Thoracic aorta (tissue), 2 donors: ENCODE measurements at regions not wholly inside any gene's neighbourhood (a gene's known extent, or its start where the extent isn't known, plus 50 kb on each side); places are given as distances from the start of the nearest gene placed in this dataset.

ENCODE experiments used
- ATAC-seq: fragments of 150-250 bp; one replicate; pipeline ENCODE4 v1.8.0; 2017; ENCODE audit warnings: low read depth; ENCODE audit not compliant: insufficient number of reproducible peaks, low FRiP score
- DNase-seq: peaks from one replicate; pipeline ENCODE4 v3.0.0-alpha.2; 2020; ENCODE audit warnings: low spot score
- H3K27ac ChIP-seq, 2 donors: fragments of 200-600 bp; sonication (generic); 1 replicate in 1 of 2; 2 replicates in 1 of 2; pipeline ENCODE4 v1.5.1; 2016; ENCODE audit warnings: mild to moderate bottlenecking in 2 of 2, moderate library complexity in 2 of 2
- H3K27me3 ChIP-seq: fragments of 200-600 bp; sonication (generic); replicated peaks from 2 replicates; pipeline ENCODE4 v1.6.0; 2016; ENCODE audit warnings: mild to moderate bottlenecking; ENCODE audit not compliant: insufficient read depth
- H3K36me3 ChIP-seq: fragments of 200-600 bp; sonication (generic); one replicate; pipeline ENCODE4 v1.5.1; 2016
- H3K4me1 ChIP-seq, 2 donors: fragments of 200-600 bp; sonication (generic); 1 replicate in 1 of 2; 2 replicates in 1 of 2; pipeline versions ENCODE4 v1.5.1 to v1.6.0; 2016; ENCODE audit warnings: low read depth in 2 of 2, mild to moderate bottlenecking in 1 of 2; ENCODE audit not compliant: control insufficient read depth in 1 of 2
- H3K4me3 ChIP-seq: fragments of 200-600 bp; sonication (generic); 2 replicates; pipeline ENCODE4 v1.5.1; 2016; ENCODE audit warnings: mild to moderate bottlenecking
- H3K9me3 ChIP-seq: fragments of 200-600 bp; sonication (generic); 2 replicates; pipeline ENCODE4 v1.5.1; 2016
- CTCF ChIP-seq: fragments of 200-600 bp; sonication (generic); IDR thresholded peaks from one replicate; pipeline ENCODE4 v1.5.1; 2019; ENCODE audit warnings: antibody characterized with exemption

GRCh38 chr3:71850654-71851053 lies 65.7 kb upstream of the PROK2 start:
- Histone ChIP-seq H3K27me3 (no peaks in the 10 kb centered on the region), H3K27ac (no peak overlapping the region), H3K4me3 (no peak overlapping the region), H3K9me3 (no peaks in the 10 kb centered on the region), H3K4me1 (no peaks in the 10 kb centered on the region), H3K36me3 (no peaks in the 10 kb centered on the region)
- DNase-seq (no peak), ATAC-seq (no peak)
- no peak for TF ChIP-seq CTCF

- no peak for TF ChIP-seq CTCF
- H3K36me3 ChIP-seq: no peaks in the 10 kb centered on the region
Measured at GRCh38 chr3:71849681-71850080, 64.7 kb upstream of the PROK2 start.

GRCh38 chr3:71847794-71848193 lies 62.8 kb upstream of the PROK2 start:
- no peak for TF ChIP-seq CTCF
- Histone ChIP-seq H3K36me3 (no peaks in the 10 kb centered on the region), H3K4me3 (no peak overlapping the region), H3K4me1 (no peaks in the 10 kb centered on the region), H3K27me3 (no peaks in the 10 kb centered on the region), H3K9me3 (no peaks in the 10 kb centered on the region), H3K27ac (no peak overlapping the region)
- no peak for DNase-seq
- no peak for ATAC-seq

More at GRCh38 chr3:71849681-71850080, 64.7 kb upstream of the PROK2 start:
- no peak overlapping the region for H3K4me3 ChIP-seq
- H3K27ac ChIP-seq: no peak overlapping the region
- H3K4me1 ChIP-seq: no peaks in the 10 kb centered on the region
- ATAC-seq (no peak), DNase-seq (no peak)
- H3K27me3 ChIP-seq: no peaks in the 10 kb centered on the region
- H3K9me3 ChIP-seq: no peaks in the 10 kb centered on the region

GRCh38 chr3:71846185-71846584 lies 61.2 kb upstream of the PROK2 start:
- Histone ChIP-seq H3K27ac (no peak overlapping the region), H3K9me3 (no peaks in the 10 kb centered on the region), H3K27me3 (no peaks in the 10 kb centered on the region), H3K36me3 (no peaks in the 10 kb centered on the region), H3K4me3 (no peak overlapping the region), H3K4me1 (no peaks in the 10 kb centered on the region)
- DNase-seq (no peak), ATAC-seq (no peak)
- TF ChIP-seq CTCF: no peak

- H3K4me3 ChIP-seq: no peak overlapping the region
- no peak for DNase-seq
Measured at GRCh38 chr3:71843071-71843470, 58.1 kb upstream of the PROK2 start.

More at GRCh38 chr3:71843071-71843470, 58.1 kb upstream of the PROK2 start:
- Histone ChIP-seq H3K9me3 (no peaks in the 10 kb centered on the region), H3K27ac (no peak overlapping the region), H3K4me1 (no peaks in the 10 kb centered on the region), H3K27me3 (no peaks in the 10 kb centered on the region), H3K36me3 (no peaks in the 10 kb centered on the region)
- ATAC-seq: no peak
- no peak for TF ChIP-seq CTCF
